HG03378 (cell line): ENCODE measurements at regions not wholly inside any gene's neighbourhood (a gene's known extent, or its start where the extent isn't known, plus 50 kb on each side); places are given as distances from the start of the nearest gene placed in this dataset.

Source experiments
- ATAC-seq: cut with Tn5 transposase; IDR thresholded peaks from one replicate; pipeline ENCODE4 v1.9.1; 2021; ENCODE audit warnings: mild to moderate bottlenecking, moderate library complexity; ENCODE audit not compliant: unreplicated experiment

GRCh38 chr4:64495946-64496345 lies 86.7 kb upstream of the TECRL start:
- no peak for ATAC-seq

GRCh38 chr4:64489628-64490027 lies 80.4 kb upstream of the TECRL start:
- ATAC-seq, result no peak

- ATAC-seq, result no peak
Observed at GRCh38 chr4:64479338-64479737, 70.1 kb upstream of the TECRL start.

GRCh38 chr4:64477127-64477526 lies 67.9 kb upstream of the TECRL start:
- ATAC-seq, result no peak

- no peak for ATAC-seq
Observed at GRCh38 chr4:64465263-64465662, 56.0 kb upstream of the TECRL start.

GRCh38 chr4:64464581-64464980 lies 55.3 kb upstream of the TECRL start:
- ATAC-seq, result no peak
